ENCODE measurements at regions not wholly inside any gene's neighbourhood (a gene's known extent, or its start where the extent isn't known, plus 50 kb on each side); places are given as distances from the start of the nearest gene placed in this dataset.

DNA sequence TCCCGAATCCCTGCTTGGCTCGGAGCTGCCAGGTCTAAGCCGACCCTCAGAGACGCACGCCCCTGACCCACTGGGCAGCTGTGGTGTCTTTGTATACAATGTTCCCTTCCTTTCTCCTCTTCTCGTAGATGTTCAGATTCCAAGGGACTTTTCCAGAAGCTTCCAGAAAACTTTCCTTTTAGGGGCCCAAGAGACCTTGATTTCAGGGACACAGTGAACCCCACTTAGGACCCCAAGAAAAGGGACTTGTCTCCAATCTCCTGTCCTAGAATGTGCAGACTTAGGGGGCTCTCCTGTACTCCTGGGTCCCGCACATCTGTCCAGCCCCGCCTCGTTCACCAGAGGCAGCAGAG lies 103.5 kb downstream of the EDN3 start:
- no peak for DNase-seq (ENCODE audit: low read depth)

DNA sequence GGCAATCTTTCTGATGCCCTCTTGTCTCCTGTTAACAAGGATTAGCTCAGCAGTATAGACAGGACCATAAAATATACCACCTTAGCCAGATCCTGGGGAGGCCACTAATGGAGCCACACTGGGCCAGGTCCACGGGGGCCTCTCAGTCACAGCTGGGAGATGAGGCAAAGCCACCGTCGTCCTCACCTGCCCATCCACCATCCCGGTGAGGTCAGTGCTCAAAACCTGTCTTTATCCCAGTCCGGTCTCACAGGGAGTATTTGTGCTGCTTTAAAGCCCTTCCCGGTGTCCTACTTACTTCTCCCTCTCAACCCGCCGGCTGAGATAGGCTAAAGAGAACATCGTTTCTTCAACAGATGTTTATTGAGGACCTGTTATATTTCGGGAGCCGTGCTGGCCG lies 104.3 kb downstream of the EDN3 start:
- no peak for DNase-seq (ENCODE audit: low read depth)

DNA sequence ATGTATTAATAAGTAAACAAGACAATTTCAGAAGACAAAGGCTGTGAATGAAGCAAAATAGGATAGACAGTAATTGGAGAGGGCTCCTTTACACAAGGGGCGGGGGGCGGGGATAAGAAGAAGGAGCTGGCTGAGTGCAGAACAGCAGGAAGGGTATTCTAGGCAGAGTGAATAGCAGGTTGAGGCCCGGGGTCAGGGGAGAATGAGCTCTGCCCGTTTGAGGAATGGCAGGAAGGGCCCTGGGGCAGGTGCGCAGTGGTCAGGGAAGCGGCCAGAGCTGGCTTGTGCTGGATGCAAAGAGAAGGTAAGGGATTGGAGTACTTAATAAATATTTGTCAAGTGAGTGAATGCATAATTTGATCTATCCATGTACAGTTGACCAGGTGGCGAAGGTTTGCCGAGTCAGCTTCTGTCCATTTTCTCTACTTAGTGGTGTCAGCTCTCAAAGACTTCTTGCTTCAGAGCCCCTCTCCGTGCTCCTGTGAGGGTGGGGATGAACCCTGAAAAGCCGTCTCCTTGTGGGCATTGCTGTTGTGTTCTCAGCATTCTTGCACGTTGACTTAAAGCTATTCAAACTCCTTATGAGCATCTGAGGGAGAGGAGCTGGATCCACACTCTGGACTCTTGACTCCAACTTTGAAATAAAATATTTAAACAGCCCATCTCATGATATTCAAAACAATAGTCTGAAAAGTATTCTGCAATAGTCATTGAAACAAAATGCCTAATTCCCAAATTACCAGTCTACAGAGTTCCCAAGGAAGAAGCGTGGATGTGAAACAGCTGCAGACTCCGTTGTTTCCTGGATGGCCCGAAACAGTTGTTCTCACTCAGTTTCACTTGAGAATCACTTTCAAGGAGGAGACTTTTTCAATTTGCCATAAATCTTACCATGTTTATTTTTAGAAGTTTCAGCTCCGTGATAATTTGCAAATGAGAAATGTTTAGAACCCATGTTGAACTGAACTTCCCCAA lies 105.1 kb downstream of the EDN3 start:
- DNase-seq (ENCODE audit: low read depth), result no peak

DNA sequence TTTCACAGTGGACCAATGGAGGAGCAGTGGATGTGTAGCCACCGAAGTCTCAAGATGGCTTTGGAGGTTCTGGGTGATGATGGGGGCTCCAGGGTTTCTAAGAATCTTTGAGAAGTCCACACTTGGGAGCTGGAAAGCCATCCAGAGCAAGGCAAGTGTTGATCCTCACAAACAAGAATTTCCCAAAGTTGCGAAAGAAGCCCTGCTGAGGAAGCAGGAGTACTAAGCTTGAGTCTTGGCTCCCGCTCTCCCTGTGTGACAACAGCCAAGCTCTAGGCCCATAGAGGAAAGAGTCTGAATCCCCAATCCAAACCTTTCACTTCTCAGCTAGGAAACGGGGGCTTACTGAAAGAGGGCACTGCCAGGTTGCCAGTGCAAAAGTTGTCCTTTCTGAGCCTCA lies 106.0 kb downstream of the EDN3 start:
- DNase-seq (ENCODE audit: low read depth), result no peak

DNA sequence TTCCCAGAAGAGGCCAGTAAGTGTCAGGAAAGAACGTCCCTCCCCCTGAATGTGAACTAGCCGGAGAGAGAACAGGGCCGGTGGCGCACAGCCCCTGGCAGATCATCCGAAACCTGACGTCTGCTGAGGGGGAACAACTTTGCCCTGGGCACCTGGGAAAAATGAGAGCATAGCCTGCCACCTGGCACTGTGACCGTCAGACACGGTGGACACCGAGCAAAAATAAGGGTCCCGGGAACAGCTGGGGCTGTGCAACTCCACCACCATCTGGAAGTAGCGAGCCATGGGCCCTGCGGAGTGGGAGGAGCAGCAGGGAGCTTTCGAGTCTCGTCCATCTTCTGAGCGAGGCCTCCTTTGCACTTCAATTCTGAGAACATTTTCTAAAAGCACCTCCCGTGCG lies 110.8 kb downstream of the EDN3 start:
- DNase-seq (ENCODE audit: low read depth), result no peak

DNA sequence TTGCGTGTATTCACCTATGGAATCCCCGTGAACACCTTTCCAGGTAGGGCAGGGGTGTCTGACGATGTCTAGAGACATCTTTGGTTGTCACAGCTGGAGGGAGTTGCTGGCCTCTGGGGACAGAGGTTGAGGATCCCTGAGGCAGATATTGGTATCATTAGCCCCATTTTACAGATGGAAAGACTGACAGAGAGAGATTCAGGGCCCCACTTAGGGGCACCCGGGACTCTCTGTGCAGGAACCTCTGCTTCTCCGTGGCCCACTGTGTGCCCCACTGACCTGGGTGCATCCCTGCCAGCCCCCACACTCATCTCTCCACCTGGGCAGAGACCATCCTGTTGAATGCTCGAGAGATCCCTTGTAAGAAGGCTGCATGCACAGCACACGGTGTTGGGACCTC lies 111.2 kb downstream of the EDN3 start:
- no peak for DNase-seq (ENCODE audit: low read depth)

DNA sequence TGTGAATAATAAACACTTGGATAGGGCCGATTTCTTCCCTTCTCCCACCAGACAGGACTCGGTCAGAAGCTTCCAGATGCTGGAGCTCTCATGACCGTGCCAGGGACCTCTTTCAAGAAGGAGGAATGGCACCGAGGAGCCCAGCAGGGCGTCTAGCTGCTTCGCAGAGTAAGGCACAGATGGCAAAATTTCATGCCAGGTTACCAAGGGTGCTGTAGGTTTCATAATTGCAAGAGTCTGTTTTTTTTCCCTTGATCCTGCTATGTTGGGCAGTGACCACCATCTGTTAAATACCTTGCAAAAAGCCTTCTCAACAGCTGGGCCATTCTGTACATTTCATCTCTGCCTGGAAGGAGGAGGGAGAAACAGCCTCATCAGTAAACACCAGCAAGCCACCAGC lies 111.8 kb downstream of the EDN3 start:
- DNase-seq (ENCODE audit: low read depth), result no peak

DNA sequence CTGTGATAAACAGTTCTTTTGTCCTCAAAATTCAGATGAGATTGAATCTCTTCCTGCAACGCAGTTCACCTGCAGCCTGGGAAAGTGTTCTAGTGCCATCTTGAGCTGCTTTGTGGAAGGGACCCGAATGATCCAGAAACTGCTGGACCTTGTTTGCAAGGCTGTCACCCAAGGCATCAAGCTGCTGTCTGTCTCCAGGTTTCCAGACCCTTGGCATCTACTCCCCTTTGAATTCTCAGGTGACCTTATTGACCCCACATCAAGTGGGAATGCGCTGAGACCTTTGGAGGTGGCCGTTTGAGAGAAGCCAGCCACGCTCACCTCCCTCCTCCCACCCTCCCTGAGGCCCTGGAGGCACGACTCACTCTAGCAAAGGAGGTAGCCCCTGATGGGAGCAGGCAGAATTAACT lies 112.5 kb downstream of the EDN3 start:
- DNase-seq (ENCODE audit: low read depth), result no peak

DNA sequence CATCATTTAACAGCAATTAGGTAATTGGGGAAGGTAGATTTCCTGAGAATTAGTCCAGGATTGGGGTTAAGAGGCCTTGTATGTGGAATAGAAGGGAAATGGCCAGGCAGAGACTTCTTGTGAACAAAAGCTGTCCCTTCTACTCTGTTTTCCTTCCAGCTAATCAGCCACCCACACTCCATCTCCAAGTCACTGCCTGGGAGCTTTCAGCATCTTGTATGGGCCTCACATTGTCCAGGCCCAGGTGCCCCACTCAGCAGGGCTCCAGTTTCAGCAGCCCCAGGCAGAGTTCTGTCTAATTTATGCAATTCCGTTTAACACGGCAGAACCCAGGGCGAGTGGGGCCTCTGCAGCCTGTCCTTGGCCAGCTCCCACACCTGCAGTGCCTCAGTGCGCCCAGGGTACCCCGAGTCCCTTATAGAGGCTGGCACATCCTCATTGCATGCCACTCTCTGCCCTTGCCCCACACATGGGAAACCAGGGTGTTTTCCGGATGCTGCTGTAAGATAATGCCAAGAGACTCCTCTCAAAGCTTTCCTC lies 113.0 kb downstream of the EDN3 start:
- DNase-seq (ENCODE audit: low read depth), result no peak

DNA sequence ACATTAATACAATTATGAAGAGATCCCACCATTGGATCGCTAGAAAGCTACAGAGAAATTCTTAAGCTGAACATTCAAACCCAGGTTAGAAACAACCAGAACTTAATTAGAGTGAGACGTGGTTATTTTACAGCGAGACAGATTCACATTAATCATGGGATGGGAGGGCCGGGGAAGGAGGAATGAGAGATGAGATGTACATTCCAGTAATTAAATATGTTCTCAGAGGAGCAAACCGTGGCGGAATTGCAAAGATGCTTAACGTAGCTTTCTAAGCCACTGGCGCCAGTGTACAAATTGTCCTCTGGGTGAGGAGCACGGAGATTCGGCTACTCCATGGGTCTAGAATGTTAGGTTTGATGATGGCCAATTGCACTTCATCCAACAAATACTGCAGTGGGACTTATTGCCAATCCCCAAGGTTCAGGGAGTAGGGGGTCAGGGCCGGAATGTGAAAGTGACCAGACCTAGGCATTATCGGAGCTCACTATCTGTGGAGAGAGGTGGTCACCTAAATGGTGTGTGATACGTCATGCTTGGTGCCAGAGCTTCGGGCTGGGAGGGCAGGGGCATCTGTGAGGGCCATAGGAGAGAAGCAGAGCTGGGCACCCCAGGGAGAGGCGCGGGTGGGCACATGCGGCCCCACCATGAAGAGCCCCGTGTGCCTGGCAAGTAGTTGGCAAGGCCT lies 114.7 kb downstream of the EDN3 start:
- DNase-seq (ENCODE audit: low read depth), result no peak

DNA sequence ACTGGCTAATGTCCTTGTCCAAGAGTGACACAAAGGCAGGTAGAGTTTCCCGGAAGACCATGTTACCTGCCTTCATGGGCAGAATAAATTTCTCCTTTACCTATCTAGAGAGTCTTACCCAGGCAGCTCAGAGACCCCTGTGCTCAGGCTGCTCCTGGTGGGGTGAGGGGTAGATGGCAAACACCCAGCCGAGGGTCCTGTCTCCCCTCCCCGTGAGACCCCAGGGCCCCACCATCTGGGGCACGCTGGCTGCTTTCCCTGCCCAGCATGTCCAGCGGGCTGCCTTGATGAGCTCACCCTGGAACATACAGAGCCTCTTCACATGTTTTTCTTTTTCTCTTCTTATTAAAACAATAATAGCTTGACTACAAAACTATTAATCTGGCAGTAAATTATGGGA lies 116.5 kb downstream of the EDN3 start:
- no peak for DNase-seq (ENCODE audit: low read depth)

DNA sequence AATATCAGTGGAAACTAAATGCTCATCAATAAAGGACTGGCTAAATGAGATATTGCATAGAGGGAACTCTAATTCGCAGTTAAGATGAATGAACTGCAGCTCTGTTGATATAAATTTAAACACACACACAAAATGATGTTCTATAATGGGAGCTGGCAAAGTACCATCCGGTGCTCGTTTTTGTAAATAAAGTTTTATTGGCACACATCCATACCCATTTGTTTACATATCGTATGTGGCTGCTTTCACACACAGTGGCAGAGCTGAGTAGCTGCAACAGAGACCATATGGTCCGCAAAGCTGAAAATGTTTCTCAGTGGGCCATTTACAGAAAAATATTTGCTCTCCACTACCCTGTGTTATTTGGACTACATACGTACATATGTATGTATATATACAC lies 120.7 kb downstream of the EDN3 start:
- DNase-seq (ENCODE audit: low read depth), result no peak

DNA sequence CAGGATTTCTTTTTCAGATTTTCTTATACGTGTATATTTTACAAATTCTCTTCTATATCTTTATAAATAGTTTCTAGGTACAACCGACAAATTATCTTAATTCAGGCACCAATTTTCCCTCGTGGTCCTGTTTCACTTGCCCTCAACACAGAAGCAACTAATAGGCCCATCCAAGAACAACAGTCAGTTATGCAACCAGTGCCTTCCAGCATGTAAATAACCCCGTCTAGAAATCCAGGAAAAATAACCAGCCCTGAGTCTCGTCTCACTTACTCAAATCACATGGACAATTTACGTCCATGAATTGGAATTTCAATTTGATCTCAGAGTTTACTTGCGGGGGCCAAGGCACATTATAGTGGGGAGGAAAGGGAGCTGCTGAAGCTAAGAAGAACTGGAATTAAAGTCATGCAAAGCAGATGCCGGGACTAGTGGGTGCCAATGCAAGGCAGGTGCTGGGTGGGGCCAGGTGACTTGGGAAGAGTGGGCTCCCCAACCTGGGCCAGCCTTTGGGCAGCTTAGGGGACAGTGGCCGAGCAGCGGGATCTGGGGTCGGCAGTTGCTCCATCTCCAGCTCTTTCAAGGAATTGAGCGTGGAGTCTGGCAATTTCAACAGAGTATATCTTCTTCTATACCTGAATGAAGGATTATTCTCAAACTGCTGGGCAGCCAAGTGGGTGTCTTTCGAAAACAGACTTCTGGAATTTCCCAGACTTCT lies 121.7 kb downstream of the EDN3 start:
- DNase-seq (ENCODE audit: low read depth), result no peak

DNA sequence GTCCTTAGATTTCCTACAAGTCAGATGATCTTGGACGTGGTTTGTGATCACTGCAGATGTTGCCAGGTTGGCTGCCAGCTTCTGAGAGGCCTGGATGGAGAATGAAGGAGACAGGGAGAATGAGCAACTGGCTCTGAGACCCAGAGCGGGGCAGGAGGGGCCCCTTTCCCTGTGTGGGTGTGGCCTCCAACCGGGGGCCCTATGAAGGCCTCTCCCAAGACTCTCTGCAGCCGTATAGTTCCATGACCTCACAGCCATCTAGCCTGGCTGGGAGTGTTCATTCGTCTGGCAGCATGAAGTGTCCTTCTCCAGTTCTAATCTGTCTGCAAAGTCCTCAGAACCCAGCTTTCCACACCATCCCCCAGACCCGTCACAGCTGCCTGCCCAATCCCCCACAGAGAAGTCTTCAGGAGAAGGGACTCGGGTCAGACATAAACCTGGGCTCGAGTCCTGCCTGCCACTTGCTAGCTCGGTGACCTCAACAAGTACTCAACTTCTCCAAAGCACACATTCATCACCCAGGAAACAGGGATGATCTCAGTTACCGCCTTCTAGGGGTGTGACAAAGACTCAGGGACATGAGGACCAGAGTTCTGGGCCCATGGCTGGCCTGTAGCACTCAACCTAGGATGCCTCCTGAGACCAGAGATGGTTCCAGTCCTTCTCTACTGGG lies 122.6 kb downstream of the EDN3 start:
- no peak for DNase-seq (ENCODE audit: low read depth)

DNA sequence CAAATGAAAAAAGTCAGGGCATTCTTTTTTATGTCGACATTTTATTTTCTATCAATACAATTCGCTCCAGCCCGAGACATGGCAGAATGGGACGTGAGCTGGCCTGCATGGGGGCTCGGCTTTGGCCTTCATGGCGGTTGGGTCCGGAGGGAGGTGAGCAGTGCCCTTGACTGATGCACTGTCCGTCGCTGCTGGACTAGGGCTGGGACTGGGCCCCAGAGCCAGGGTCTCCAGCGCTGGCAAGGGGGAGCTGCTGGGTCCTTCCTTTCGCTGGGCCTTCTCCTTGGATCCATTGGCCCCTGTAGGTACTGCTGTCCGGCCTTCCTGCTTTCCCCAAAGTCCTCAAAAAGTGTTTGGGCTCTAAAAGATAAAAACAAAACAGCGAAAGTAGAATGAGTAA lies 124.6 kb downstream of the EDN3 start:
- no peak for DNase-seq (ENCODE audit: low read depth)

DNA sequence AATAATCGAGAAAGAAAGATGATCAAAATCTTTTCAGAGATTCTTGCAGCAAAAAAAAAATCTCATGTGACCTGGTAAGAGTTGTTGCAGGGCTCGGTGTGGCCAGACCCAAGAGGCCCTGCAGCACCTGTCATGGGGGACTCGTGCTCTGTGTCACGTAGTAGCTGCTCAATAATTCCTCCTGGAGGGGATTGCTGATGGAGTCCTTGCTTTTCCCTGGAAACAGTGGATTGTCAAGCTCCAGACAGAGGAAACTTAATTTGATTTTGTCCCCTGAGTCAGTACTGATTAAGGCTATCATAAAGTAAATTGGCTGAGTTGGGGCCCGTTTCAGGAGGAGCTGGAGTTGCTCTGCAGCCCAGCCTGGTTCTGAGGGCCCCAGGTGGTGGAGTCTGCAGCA lies 125.2 kb downstream of the EDN3 start:
- no peak for DNase-seq (ENCODE audit: low read depth)

DNA sequence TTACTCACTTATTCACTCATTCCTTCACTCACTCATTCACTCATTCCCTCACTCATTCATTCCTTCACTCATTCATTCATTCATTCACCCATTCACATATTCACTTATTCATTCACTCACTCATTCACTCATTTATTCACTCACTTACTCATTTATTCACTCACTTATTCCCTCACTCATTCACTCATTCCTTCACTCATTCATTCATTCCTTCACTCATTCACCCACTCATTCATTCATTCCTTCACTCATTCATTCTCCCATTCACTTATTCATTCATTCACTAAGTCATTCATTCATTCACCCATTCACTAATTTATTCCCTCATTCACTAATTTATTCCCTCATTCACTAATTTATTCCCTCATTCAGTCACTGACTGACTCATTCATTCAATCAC lies 127.6 kb downstream of the EDN3 start:
- no peak for DNase-seq (ENCODE audit: low read depth)

DNA sequence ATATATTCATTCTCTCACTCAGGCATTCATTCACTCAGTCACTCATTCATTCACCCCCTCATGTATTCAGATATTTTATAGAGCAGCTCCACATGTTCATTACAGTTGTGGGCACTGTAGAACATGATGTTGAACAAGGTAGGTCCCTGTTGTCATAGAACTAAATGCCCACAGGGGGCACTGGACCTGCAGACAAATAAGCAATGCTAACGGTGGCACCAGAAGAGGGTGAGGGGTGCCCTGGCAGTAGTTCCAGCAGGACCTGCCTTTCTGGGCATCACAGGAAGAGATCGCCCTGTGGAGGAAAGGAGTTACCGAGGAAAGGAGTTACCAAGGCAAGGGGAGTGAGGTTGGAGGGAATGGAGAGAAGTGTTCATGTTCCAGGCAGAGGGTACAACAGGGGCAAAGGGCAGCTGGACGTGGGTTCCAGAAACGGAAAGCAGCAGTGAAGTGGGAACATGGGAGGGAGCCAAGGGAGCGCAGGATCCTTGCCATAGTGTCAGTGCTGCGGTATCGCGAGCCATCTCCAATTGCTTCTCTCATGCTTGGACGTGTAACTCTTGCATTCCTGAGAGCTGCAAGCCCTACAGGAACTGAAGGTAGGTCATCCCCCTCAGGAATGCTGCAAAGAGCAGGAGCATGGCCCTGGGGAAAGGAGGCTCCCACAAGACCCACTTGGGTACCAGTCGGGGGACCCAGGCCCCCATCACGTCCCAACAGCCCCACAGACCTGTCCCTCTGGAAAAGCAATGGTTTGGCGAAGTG lies 128.2 kb downstream of the EDN3 start:
- DNase-seq (ENCODE audit: low read depth), result no peak

DNA sequence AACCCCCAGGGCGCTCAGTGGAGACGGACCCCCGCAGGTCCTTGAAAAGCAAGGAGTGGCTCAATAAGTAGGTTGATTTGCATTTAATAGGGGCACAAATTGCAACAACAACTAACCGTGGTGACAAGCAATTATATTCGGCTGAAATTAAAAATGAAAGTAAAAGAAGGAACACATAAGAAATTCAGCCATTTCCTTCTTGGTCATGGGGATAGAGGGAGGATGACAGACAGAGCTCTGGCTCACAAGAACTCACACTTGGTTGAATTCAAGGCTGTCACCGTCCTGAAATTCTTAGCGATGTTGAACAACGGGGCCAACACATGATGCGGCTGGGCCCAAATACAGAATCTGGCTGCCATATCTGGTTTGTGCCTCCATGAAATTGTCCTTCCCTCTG lies 129.0 kb downstream of the EDN3 start:
- DNase-seq (ENCODE audit: low read depth), result no peak

DNA sequence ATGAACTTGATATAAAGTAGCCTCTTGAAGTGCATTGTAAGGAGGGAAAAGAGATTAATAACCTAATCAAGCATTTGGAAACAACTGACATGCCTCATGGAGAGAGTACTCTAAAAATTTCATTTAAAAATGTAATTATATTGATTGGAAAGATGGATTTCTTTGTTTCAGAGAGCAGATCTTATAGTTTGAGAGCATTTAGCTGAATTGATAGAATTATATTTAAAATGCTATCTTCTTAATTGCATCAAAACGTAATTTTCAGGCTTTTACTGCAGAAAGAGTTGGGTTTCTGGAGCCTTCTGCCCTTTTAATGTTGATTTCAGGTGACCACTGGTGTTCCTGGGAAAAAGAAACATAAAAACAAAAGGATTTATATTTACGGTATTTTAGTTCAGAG lies 130.6 kb downstream of the EDN3 start:
- no peak for DNase-seq (ENCODE audit: low read depth)

DNA sequence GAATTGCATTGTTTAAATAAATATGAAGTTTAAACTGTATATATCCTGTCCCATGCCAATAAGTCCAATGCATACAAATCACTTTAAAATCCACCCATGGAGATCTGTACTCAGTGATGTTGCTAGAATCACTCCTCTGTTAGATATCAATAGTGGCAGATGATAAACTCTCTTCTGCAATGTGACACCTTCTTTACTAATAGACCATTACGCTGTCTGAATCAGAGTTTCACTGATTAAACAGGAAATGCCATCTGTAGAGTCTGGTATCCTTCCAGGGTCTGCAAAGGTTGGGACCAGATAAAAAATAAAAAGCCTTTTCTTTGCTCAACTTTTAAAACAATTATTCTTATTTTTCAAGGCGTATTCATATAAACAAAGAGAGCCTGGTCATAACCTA lies 134.5 kb downstream of the EDN3 start:
- no peak for DNase-seq (ENCODE audit: low read depth)

Data from stimulated activated CD4-positive, alpha-beta T cell treated with anti-CD3 and anti-CD28 coated beads, Interleukin-2, amount 100 ng/mL, for 4 hours (primary cell).